HG02571 (cell line): ENCODE measurements at regions not wholly inside any gene's neighbourhood (a gene's known extent, or its start where the extent isn't known, plus 50 kb on each side); places are given as distances from the start of the nearest gene placed in this dataset.

Source experiments
- ATAC-seq: cut with Tn5 transposase; IDR thresholded peaks from one replicate; pipeline ENCODE4 v1.9.1; 2021; ENCODE audit warnings: mild to moderate bottlenecking, moderate library complexity; ENCODE audit not compliant: unreplicated experiment

GRCh38 chr5:52392321-52392720 lies 395.4 kb upstream of the ITGA1 start:
- ATAC-seq: no peak

- ATAC-seq: no peak
Observed at GRCh38 chr5:52409835-52410234, 377.9 kb upstream of the ITGA1 start.

- no peak for ATAC-seq
Observed at GRCh38 chr5:52419357-52419756, 368.4 kb upstream of the ITGA1 start.

GRCh38 chr5:52427615-52428014 lies 360.1 kb upstream of the ITGA1 start:
- no peak for ATAC-seq

- ATAC-seq: no peak
Observed at GRCh38 chr5:52428977-52429489, 358.7 kb upstream of the ITGA1 start.

- no peak for ATAC-seq
Observed at GRCh38 chr5:52441768-52442167, 345.9 kb upstream of the ITGA1 start.

GRCh38 chr5:52443187-52443586 lies 344.5 kb upstream of the ITGA1 start:
- ATAC-seq: no peak

GRCh38 chr5:52448111-52448510 lies 339.6 kb upstream of the ITGA1 start:
- no peak for ATAC-seq

GRCh38 chr5:52449516-52449915 lies 338.2 kb upstream of the ITGA1 start:
- no peak for ATAC-seq

GRCh38 chr5:52452098-52452497 lies 335.6 kb upstream of the ITGA1 start:
- ATAC-seq: no peak

- ATAC-seq: no peak
Observed at GRCh38 chr5:52453176-52453575, 334.5 kb upstream of the ITGA1 start.

GRCh38 chr5:52455920-52456319 lies 331.8 kb upstream of the ITGA1 start:
- ATAC-seq: no peak

- no peak for ATAC-seq
Observed at GRCh38 chr5:52457810-52458209, 329.9 kb upstream of the ITGA1 start.

- ATAC-seq: no peak
Observed at GRCh38 chr5:52466113-52466512, 321.6 kb upstream of the ITGA1 start.

- no peak for ATAC-seq
Observed at GRCh38 chr5:52466749-52467520, 320.8 kb upstream of the ITGA1 start.

GRCh38 chr5:52468976-52469375 lies 318.7 kb upstream of the ITGA1 start:
- ATAC-seq: no peak

- no peak for ATAC-seq
Observed at GRCh38 chr5:52469420-52469819, 318.3 kb upstream of the ITGA1 start.

- no peak for ATAC-seq
Observed at GRCh38 chr5:52469835-52470234, 317.9 kb upstream of the ITGA1 start.

GRCh38 chr5:52476346-52476745 lies 311.4 kb upstream of the ITGA1 start:
- no peak for ATAC-seq

- no peak for ATAC-seq
Observed at GRCh38 chr5:52481201-52481600, 306.5 kb upstream of the ITGA1 start.

GRCh38 chr5:52481851-52482250 lies 305.9 kb upstream of the ITGA1 start:
- ATAC-seq: no peak

GRCh38 chr5:52491071-52491787 lies 296.5 kb upstream of the ITGA1 start:
- no peak for ATAC-seq
